ENCODE measurements at regions not wholly inside any gene's neighbourhood (a gene's known extent, or its start where the extent isn't known, plus 50 kb on each side); places are given as distances from the start of the nearest gene placed in this dataset.

DNA sequence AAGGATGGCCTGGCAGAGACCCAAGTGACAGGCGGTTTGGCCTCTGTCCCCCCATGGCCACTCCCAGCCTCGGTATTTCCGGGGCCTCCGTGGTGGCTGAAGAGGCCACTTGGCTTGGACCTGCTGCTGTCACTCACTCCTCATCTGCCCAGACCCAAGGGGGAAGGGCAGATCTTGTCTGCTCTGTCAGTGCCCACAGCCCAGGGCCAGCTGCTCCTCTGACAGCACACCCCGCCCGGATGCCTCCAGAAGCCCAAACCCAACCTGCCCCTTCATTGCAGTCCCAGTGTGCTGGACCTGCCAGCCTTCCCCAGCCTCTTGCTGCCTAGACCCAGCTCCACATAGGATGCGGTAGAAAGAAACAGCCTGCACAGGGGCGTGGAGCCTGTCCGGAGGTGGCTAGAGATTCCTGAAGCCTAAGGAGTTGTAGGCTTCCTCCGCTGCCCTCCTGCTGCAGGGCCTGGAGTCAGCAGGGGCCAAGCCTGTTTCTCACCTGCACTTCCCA, 52.0 kb downstream of the MAGEF1 start:
- peak; percentile 65 for DNase-seq

- peak; percentile 74 for DNase-seq
Measured at GRCh38 chr3:184658223-184658928, 53.5 kb downstream of the MAGEF1 start.

- peak; percentile 77 for DNase-seq
Measured at GRCh38 chr3:184656829-184657681, 54.8 kb downstream of the MAGEF1 start.

DNA sequence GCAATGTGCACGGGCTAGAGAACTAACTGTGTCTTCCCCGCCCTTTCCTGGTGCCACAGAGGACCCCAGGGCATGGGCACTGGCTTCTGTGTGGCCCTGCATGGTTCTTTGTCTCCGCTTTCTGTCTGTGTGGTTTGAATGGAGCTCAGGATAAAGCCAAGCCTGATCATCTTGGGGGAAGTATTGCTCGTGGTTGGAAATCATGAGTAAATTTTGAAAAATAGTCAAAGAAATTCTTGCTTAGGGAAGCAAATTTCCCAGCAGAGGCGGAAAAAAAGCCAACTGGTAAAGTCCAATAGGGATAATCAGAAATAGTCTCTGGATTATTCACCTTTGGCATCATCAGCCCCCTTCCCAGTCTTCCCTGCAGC, 55.4 kb downstream of the MAGEF1 start:
- no peak for DNase-seq

GRCh38 chr3:184655597-184655996, 56.3 kb downstream of the MAGEF1 start:
- DNase-seq, result no peak

GRCh38 chr3:184654375-184654774, 57.5 kb downstream of the MAGEF1 start:
- DNase-seq, result no peak

- no peak for DNase-seq
Measured at GRCh38 chr3:184652465-184652864, 59.4 kb downstream of the MAGEF1 start.

- no peak for DNase-seq
Measured at GRCh38 chr3:184651904-184652303, 60.0 kb downstream of the MAGEF1 start.

DNA sequence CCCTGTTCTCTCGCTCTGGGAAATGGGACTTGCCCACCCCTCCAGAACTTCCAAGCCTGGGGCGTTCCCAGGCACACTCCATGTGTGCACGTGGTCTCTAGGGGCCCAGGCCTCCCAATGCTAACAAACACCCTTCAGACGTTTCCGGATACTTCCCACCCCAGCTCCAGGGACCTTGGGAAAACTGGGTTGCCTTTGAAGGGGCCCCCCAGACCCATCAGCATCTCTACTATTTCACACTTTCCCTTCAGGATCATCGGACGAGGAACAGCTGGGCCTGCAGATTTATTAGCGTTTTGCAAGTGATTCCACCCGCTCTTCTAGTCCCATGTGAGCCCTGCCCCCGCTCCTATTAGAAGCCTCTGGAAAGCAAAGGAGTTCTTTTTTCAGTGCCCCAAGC, 63.2 kb downstream of the MAGEF1 start:
- no peak for DNase-seq

DNA sequence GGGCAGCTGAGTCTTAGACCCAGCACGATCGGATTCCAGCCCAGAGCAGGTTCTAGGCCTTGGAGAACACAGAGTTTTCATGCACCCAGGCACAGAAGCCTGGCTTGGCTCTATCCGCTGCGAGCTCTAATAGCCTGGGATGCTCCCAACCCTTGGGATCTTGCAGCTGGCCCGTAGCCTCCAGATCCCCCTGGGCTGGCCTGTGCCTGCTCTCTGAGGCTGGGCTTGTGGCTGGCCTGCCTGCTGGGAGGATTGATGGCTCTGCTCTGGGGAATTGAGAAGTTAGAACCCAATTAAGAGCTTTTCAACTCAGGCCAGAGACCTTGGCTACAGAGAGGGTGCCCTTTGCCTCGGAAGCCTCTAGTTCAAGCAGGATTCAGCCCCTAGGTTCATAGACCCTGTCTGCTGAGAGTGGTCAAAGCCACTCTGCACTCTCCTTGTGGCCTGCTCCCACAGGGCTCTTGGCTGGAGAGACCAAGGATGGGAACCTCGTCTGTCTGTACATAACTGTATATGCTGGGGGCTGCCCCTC, 64.4 kb downstream of the MAGEF1 start:
- no peak for DNase-seq

DNA sequence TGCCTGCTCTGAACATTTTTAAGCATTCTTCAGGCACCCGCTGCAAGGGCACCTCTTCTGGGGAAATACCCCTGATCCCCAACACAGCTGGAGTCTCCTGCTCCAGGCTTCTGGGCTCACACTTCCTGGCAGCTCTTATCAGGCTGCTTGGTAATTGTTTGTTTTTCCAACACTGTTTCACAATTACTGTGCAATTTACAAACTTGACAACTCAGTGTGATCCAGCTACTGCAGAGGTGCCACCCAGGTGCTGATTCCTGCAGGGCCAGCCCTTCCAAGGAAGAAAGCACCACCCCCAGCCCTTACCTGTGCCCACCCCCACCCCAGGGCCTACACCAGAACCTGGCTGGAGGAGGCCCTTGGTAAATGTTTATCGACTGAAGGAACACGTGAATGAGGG, 66.5 kb downstream of the MAGEF1 start:
- no peak for DNase-seq

DNA sequence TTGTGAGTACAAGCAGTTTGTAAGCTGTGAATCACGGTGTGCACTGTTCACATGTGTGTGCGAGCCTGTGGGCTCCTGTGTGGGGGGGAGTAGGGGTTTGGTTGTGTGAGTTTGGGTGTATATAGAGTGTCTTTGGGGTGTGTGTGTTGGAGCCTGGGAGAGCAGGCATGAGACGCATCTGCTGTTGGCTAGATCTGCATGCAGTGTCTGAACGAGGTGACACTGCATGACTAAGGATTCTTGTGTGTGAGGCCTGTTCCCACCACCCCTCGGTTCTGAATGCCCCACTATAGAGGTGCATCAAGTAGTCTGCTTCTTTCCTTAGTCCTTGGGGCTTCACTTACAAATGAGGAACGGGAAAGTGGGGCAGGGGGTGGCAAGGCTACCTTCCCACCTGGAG, 68.4 kb downstream of the MAGEF1 start:
- DNase-seq, result no peak

DNA sequence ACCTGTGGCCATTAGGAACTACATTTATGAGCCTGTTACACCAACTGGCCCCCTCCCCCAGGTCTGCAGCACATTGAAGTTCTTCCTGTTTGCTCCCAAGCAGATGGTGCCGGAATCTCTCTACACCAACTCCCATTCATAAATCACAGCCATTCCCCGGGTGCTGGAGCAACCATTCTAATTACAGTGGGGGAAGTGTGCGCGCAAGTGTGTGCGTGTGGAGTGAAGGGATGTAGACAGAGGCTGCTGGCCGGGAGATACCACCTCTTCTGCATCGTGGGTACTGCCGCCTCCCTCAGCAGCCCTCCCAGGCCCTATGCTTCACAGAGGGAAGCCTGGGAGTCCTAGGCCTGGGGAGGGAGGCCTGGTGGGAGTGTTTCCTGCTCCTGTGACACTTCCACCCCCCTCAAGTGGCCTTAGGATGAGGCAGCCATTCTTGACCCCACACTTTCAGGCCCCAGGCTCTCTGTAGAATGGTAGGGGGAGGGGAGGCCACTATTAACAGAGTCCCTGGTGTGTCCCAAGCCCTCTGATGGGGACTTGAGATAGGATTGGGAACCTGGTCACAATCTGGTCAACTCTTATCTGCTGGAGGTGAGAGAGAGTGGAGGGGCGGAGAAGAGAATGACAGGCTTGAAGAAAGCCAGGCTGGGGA, 69.1 kb downstream of the MAGEF1 start:
- no peak for DNase-seq

GRCh38 chr3:184641430-184641829, 70.4 kb downstream of the MAGEF1 start:
- DNase-seq, result no peak

DNA sequence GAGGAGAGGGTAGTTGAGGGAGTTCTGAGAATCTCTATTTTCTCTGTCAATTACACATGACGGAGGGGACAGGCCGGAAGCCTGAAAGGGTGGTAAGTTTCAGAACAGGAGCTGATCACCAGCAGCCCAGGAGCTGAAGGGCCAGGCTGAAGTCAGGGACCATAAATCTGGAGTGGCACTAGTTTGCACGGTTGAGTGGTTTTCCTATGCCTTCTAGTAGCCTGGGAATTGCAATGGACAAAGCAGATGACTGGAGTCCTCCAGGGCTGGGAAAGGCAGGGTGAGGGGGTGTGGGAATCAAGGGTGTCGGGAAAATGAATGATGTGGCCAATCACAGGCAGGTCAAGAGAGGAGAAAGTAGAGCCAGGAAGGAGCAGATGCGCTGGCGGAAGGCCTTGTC, 72.5 kb downstream of the MAGEF1 start:
- no peak for DNase-seq

DNA sequence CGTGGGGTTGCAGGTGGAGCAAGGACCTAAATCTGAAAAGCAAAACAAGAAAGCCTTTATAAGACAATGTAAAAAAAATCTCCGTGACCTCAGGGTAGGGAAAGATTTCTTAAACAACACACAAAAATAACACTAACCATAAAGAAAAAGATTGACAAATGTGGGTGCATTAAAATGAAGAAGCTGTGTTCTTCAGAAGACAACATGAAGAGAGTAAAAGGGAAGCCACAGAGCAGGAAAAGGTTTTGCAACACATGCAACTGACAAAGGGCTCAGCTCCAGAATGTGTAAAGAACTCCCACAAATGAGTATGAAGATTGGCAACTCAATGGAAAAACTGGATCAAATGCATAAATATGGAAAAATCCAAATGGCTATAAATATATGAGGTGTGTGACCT, 74.2 kb downstream of the MAGEF1 start:
- DNase-seq, result no peak

DNA sequence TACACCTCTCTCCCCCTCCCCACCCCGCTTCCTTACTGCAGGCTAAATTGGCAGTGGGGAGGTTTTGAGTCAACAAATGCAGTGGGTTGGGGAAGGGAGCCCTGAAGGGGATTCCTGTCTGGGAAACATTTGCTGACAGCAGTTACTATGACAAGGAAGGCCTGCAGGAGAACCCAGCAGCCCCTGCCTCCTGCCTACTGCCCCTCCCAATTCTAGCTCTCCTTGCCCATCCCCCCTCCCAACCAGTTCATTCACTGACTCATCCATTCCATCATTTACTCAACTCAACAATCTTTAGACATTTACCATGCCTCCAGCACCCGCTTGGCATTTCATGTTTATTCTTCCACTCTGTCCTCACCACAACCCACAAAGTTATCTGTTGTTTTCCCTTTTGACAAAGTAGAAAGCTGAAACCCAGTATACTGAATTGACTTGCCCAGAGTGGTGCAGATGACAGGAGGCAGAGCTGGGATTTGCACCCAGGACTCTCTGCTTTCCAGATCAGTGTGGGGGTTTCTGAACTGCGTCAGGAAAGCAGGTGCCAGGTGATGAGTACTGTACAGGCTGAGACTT, 75.0 kb downstream of the MAGEF1 start:
- no peak for DNase-seq

DNA sequence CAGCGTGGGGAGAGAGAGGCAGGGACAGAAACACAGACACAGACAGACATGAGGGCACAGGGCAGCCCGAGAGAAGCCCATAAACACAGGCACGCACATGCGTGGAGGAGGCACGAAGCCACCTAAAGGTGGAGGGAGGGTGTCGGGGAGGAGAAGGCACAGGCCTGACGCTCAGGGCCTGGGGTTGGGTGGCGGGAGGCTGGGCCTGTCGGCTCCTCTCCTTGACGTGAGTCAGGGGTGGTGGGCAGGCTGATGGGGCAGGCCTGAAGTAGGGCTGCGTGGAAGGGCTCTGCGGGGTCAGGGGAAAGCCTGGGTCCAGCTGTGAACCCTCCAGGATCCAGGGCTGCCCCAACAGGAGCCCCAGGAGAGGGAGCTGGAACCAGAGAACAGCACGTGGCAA, 74.2 kb downstream of the EPHB3 start:
- no peak for DNase-seq

DNA sequence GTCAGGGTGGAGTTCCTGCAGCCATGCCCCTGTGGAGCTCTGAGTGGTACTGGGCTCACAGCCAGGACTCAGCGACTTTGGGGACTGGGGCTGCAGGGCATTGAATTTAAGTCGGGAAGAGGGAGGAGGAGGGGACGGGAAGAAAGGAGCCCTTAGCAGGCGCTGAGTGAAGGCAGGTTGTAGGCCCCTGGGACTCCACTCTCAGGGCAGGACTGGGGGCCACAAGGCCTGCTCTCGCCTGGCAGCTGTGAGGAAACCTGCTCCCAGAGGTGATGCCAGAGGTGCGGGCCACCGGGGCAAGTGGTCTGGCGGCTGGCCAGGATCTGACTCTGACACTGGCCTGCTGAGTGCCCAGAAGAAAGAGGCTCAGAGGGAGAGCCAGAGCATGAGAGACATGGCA, 73.5 kb downstream of the EPHB3 start:
- no peak for DNase-seq

DNA sequence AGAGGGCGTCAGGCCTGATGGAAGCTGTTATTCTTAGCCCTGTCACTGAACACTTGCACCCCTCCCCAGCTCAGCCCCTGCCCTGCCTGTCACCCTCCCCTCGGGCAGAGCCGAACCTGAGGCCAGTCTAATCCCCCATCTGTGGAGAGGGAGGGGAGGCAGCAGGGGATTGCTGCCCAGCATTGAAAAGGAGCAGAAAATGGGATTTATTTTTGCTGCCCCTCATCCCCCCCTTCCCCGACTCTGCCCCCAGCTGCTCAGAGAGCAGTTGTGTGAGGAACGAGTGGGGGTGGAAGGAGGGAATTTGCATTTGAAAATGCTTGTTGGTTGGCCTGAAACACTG, 71.6 kb downstream of the EPHB3 start:
- no peak for DNase-seq

- no peak for DNase-seq
Measured at GRCh38 chr3:184632551-184633236, 71.1 kb downstream of the EPHB3 start.
